Skin epidermis (tissue), 12 donors: ENCODE measurements at regions not wholly inside any gene's neighbourhood (a gene's known extent, or its start where the extent isn't known, plus 50 kb on each side); places are given as distances from the start of the nearest gene placed in this dataset.

Experiments
- H3K27ac ChIP-seq, 21 experiments: fragments of 200-600 bp; sonication (generic) in 11 of 21; one replicate each; pipeline ENCODE4 v1.5.0; 2020; ENCODE audit warnings: mild to moderate bottlenecking in 3 of 21, inconsistent platforms in 2 of 21, moderate library complexity in 2 of 21
- H3K4me3 ChIP-seq, 7 experiments: fragments of 200-600 bp; sonication (generic) in 2 of 7; one replicate each; pipeline ENCODE4 v1.5.0; 2020; ENCODE audit warnings: inconsistent platforms in 2 of 7, mild to moderate bottlenecking in 2 of 7, moderate library complexity in 1 of 7

DNA sequence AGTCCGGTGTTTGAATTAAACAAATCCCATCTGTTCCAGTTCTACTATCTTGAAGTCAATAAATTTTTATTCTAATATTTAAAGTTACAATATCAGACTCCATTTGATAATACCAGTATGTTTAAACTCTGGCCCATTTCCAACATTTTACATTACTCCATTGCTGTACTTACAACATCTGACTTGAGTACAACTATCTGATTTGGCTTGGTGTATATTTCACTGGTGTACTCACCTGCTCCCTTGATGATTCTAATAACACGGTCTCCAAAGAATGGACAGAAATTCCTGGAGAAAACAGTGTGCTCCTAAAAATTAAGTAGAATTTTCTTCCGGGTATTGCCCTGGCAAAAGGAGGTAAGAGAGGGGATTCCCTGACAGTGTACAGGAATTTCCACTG, 680.5 kb upstream of the ADAMTS5 start:
- Histone ChIP-seq H3K27ac (peak overlapping the region in 2 of 21 experiments; percentile 40 to 62), H3K4me3 (no peak overlapping the region)

DNA sequence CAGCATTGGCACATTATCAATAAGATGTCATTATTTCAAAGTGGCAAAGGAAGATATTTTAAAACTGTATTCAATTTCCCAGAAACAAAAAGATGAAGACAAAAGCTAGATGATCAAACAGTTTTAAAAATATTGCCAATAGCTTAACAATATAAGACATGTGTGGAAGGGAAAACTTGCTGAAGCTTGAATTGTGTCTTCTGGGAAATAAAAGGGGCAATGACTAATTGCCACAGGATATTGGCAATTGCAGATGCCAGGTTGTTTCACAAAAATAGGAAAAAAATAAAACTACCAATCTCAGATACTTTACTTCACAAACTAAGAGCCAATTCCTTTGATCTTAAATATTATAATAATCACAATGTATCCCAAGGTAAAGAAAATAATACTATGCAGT, 679.8 kb upstream of the ADAMTS5 start:
- Histone ChIP-seq H3K27ac (peak overlapping the region in 2 of 21 experiments; percentile 15 to 62), H3K4me3 (no peak overlapping the region)

DNA sequence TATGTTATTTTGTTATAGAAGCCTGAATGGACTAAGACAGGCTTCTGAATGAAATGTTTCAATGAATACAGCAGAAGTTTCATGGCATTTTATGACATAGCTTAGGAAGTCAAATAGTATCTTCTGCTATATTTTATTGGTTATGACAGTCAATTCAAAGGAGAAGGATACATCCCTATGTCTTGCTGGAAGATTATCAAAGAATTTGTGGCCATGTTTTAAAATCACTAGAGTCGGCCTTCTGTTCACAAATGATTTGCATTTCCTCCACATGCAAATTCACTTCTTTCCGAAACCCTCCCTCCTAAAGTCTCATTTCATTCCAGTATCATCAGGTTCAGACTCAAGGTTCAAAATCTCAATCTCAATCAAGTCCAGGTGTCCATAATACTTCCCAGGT, 679.2 kb upstream of the ADAMTS5 start:
- Histone ChIP-seq H3K27ac (peak overlapping the region in 3 of 21 experiments; percentile 0 to 37 (median 26)), H3K4me3 (no peak overlapping the region)

DNA sequence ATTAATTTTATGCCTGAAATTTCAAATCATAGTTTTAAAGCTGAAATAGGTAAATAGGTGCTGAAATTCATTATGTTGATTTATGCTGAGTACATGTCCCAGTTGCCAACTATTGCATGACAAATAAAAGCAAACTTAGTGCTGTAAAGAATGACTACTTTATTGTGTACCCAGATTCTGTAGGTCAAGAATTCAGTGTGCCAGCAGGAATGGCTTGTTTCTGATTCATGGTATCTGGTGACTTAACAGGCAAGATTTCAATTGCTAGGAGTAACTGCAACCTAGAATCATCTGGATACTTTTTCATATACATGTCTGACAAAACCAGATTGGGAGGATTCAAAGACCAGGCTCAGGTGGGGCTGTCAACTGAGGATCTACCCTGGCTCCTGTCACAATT, 678.4 kb upstream of the ADAMTS5 start:
- Histone ChIP-seq H3K27ac (peak overlapping the region in 1 of 21 experiments; percentile 0), H3K4me3 (no peak overlapping the region)

DNA sequence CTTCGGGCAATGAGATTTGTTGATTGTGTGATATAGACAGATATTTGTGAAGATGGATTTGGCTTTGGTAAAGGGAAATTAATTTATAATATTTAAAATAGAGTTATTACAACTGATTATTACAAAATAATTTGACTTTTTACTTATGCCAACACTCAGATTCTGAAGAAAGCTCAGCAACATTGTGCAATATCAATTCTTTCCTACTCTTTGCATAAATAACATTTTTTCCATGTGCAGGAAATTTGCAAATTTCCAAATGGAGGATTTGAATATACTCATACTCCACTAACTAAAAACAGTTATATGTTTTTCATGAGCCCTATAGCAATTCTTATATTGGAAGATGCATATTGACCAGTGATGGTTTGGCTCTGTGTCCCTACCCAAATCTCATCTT, 676.4 kb upstream of the ADAMTS5 start:
- H3K27ac ChIP-seq: no peak overlapping the region
- H3K4me3 ChIP-seq: no peak overlapping the region

DNA sequence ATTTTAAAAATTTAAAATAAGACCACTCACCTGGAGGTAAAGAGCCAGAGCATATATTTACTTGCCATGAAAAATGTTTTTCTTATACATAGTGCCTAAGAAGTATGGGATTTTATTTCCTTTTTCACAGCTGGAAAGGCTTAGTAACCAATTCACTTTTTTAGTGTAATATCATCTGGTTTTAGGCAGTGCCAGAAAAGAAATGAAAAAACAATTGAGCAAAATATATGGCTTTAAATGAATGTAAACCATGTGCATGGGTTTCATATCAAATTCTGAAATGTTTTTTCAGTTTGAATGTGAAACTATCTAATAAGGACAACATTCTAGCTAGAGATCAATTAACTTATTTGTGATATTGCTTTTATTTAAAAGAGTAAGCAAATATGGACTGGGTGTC, 672.4 kb upstream of the ADAMTS5 start:
- Histone ChIP-seq H3K27ac (no peak overlapping the region), H3K4me3 (no peak overlapping the region)

DNA sequence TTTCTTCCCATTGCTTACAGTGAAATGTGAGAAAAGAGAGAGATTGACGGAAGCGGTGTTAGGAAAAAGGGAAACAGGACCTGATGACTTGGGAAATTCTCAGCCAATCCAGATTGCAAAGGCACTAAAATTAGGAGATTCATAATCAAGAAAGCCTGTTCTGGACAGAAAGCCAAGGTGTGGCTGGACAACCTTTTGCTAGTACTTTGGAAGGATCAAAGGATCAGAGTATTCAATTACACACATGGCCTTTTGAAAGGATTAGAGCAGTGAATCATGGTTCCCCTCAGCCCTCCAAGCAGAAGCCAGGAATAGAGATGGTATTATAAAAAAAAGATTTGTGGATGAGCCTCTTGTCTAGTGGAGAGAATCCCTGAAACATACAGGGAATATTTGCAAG, 669.8 kb upstream of the ADAMTS5 start:
- no peak overlapping the region for H3K4me3 ChIP-seq
- H3K27ac ChIP-seq: no peak overlapping the region

DNA sequence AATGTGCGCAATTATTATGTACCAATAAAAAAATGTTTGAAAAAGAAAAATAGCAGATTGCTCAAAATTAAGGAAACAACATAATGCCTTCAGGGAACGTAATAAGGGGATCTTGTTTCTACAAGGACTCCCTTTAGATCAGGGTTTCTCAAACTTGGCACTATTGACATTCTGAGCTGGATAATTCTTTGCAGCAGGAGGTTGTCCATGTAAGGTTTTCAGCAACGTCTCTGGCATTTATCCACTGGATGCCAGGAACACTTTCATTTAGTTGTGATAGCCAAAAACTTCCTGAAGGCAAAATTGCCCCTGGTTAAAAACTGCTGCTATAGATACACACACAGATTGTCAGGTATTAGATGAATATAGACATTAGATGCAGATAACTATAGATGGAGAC, 666.7 kb upstream of the ADAMTS5 start:
- Histone ChIP-seq H3K27ac (no peak overlapping the region), H3K4me3 (no peak overlapping the region)

DNA sequence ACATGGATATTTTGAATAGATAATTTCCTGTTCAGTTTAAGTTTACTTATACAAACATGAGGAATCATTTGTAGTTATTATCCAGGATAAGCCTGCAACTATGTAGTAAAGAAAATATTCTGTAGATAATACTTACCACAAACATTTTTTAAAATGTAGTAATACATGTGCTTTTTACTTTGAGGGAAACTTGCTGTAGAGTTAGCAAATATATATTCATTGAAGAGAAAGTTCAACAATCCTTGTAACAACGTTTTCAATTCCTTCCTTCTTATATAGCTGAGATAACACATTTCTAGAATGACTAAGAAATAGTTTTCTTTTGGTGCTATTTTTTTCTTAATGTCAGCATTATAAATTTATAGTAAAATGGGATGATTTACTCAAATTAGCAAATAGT, 664.6 kb upstream of the ADAMTS5 start:
- Histone ChIP-seq H3K27ac (no peak overlapping the region), H3K4me3 (no peak overlapping the region)

DNA sequence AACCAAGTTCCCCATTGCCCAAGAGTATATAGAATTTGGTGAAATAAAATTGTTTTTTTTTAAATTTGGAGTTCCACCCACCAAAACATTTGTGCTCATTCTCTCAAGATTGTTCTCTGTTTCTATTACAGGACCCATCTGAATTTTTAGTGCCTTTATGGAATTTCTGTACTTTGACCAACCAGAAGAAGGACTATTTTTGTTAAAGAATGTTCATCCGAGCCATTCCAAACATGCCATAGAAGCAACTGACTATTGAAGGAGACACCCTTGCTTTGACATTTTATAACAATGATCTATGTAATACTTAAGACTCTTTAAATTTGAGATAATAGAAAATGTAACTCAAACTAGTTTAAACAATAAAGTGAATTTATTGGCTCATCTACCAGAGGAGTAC, 655.7 kb upstream of the ADAMTS5 start:
- Histone ChIP-seq H3K27ac (no peak overlapping the region), H3K4me3 (no peak overlapping the region)

DNA sequence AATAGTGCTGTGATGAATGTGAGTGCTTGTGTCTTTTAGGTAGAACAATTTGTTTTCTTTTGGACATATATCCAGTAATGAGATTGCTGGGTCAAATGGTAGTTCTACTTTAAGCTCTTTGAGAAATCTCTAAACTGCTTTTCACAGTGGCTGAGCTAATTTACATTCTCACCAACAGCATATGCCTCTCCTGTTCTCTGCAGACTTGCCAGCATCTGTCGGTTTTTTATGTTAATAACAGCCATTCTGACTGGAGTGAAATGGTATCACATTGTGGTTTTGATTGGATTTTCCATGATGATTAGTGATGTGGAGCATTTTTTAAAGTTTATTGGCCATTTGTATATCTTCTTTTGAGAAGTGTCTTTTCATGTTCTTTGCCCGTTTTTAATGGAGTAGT, 647.3 kb upstream of the ADAMTS5 start:
- Histone ChIP-seq H3K27ac (no peak overlapping the region), H3K4me3 (no peak overlapping the region)

DNA sequence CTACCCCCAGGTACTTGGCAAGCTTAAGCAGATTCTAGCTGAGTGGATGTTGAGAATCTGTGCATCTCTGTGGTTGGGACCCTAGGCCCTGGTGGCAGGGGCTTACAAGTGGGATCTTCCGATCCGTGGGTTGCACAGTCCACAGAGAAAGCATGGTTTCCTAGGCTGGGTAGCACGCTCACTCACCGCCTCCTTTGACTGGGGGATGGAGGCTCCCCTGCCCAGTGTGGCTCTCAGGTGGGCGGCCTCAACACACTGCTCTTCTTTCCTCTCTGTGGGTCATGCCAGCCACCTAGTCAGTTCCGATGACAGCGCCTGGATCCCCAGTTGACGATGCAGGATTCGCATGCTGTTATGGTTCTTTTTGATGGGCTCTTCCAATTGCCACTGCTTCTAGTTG, 639.5 kb upstream of the ADAMTS5 start:
- Histone ChIP-seq H3K27ac (no peak overlapping the region), H3K4me3 (no peak overlapping the region)

DNA sequence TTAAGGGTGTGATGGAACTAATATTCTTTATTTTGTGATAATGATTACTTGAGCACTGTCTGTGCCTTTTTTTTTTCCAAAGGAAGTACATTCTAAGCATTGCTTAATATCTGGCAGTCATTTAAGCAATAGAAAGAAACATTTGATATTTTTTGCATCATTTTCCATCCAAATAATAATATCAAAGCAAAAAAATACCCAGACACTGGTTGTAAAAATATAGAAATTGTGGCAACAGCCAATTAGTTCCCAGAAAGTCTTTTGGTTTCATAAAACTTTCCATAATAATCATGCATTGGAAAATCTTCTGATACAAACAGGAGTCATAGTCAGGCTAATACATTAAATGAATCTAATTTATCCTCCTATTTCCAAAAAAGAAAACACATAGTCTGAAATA, 629.3 kb upstream of the ADAMTS5 start:
- Histone ChIP-seq H3K4me3 (no peak overlapping the region), H3K27ac (peak overlapping the region in 4 of 21 experiments; percentile 26 to 56 (median 33))

DNA sequence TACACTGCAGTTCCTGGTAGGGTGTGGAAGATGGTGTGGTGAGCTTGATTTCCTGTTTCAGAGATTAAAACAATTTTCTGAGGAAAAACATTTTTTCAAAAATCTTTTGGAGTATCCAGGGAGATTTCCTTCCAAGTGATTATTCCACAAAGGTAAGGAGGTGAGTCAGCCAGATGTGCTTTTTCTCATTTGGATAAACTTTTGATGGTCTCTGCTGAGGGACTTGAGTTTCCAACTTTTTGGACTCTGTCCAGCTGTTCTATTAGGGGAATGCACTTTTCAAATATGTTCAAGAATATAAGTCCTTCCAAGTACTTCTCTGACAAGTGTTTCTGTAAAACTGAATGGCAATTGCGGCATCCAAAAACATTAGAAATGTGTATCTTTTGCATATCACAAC, 628.8 kb upstream of the ADAMTS5 start:
- Histone ChIP-seq H3K4me3 (no peak overlapping the region), H3K27ac (peak overlapping the region in 2 of 21 experiments; percentile 17 to 49)

DNA sequence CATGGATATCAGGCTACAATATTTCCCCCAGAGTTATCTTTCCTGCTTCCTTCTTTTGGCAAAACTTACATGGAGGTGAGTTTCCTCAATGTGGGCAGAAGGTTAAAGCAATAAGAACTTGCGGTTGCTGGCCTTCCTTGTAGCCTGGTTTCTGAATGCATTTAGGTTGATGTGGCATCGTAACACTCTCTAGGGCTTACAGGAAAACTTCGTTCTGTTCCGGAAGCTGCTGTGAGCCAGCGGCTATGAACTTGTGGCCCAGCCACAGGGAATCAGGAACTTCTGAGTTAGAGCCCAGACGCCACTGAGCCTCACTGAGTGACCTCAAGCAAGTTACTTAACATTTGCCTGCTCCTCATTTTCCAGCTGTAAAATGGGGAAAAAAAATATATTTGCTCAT, 623.4 kb upstream of the ADAMTS5 start:
- Histone ChIP-seq H3K27ac (peak overlapping the region in 9 of 21 experiments; percentile 15 to 69 (median 35)), H3K4me3 (no peak overlapping the region)

DNA sequence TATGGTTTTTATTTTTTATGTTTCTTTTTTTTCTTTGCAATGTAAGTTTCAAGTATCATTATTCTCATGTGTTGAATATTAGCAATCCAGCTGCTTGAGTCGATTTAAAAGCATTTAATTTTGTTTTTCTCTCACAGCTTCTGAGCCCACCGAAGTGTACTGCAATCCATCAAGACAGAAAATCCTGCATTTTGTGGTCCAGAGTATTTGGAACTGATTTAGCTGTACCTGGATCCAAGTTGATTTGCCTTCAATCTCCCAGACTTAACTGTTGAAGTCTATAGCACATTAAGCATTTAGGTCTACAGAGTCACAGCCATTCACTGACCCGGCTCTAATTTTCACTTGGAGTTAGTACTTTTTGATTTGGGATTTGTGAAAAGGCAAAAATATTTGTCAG, 622.9 kb upstream of the ADAMTS5 start:
- H3K4me3 ChIP-seq: no peak overlapping the region
- H3K27ac ChIP-seq: peak overlapping the region in 8 of 21 experiments; percentile 15 to 69 (median 32)

DNA sequence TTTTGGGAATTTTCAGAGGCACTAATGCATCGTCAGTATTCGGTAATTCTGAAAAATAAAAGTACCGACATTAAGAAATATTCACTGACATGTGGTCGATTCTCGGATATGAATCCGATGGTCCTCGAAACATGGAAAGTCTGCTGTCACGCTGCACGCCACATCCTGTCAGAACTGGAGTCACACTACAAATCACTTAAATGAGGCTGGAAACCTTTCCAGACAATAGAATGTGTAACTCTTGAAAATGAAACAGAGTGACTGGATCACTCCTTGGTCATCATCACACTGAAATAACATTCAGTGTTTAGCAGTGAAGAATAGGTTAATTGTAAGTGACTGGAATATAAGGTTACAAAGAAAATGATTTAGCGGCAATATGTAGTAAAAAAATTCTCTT, 620.1 kb upstream of the ADAMTS5 start:
- H3K4me3 ChIP-seq: no peak overlapping the region
- H3K27ac ChIP-seq: peak overlapping the region in 2 of 21 experiments; percentile 1 to 14

DNA sequence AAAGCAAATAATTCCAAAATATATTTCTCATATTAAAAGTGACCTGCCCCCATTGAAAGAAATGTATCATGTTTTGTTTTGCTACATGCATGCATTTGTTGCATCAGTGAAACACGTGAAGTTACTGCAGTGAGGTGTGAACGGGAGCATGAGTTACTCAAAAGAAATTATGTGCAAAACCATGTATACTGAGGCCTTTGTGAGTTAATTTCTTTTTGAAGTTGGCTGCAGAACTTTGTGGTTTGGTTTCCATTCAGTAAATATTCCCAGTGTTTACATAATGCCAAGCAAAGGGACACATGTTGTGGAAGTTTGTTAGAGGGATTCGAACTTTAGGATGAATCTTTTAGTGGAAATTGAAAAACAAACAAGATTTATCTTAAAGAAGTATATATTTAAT, 619.4 kb upstream of the ADAMTS5 start:
- H3K4me3 ChIP-seq: no peak overlapping the region
- peak overlapping the region in 2 of 21 experiments; percentile 1 to 11 for H3K27ac ChIP-seq

DNA sequence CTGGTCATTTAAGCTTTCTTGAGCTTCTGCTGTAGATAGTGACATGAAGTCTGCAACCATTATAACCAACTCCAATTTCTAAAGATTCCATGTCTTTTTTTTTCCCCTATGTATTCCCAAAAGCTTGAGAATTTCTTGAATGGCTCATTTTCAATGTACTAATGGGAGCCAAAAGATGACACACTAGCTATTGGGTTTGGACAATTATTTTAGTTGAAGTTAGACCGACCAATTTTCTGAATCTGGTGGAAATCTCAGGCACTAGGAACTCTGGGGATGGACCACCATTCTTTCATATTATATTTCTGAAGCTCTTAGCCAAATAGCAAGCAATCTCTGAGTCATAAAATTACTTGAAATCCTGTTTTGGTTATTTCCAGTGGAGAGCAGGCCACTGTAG, 617.4 kb upstream of the ADAMTS5 start:
- Histone ChIP-seq H3K4me3 (no peak overlapping the region), H3K27ac (peak overlapping the region in 1 of 21 experiments; percentile 6)

DNA sequence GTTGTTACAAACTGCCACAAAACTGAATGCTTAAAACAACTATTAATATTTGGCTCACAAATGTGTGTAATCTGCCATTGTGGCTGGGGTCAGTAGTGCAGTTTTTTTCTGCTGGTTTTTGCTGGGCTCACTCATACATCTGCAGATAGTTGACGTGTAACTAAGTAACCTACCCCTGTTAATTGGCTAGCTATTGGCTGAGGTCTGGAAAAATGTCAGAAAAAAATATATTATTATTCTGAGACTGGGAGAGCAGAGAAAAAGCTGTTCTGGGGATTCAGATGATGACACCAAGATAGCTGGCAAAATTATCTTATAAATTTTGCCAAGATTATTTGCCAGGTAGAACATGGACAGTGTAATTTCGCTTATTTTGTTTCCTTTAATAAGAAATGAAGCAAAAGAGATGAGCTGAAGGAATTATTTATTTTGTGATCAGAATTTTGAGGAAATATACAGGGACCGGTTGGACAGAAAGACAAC, 616.1 kb upstream of the ADAMTS5 start:
- Histone ChIP-seq H3K4me3 (no peak overlapping the region), H3K27ac (peak overlapping the region in 2 of 21 experiments; percentile 6 to 43)

DNA sequence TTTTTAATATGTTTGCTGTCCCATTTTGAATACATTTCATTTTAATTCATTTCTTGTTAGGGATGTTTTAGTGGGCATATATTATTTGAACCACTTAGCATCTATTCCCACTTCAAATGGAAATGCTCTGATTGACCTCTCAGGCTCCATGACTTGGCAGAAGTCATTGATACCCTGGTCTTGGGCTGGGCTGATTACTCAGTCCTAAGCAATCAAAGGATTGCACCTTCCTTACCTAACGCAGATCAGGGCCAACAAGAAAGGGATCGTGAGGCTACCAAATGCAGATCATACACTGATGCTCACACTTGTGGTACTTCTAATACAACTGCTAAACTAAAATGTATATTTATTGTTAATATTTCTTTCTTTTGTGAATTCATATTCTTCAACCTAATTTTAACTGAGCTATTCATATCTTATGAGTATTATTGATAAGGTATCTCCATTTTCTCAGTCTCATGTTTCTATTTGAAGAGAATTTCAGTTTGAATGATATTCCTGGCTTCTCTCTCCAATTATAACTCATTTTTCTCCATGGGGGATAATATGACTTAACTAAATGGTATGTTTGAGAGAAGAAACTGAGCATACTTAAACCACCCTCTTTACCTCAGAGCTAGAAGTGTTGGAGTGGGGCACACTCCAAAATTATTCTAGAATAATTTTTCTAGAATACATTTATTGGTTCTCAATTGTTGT, 615.5 kb upstream of the ADAMTS5 start:
- peak overlapping the region in 1 of 21 experiments; percentile 18 for H3K27ac ChIP-seq
- no peak overlapping the region for H3K4me3 ChIP-seq

DNA sequence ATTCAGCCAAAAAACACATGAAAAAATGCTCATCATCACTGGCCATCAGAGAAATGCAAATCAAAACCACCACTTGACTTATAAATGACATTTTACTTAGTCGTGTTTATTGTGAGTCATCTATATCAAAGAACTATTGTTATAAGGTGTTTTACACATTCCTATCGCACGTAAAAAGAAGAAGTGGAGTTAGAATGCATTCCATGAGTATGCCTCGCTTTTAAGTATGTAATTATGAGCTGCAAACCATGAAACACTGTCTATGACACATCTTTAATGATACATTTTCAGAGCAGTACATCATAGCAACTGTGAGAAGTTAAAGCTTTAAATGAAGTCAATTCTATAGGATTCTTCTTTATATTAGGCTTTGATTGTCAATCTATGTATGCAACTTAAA, 614.3 kb upstream of the ADAMTS5 start:
- Histone ChIP-seq H3K4me3 (no peak overlapping the region), H3K27ac (no peak overlapping the region)
